CD14-positive monocyte (primary cell): ENCODE measurements at regions not wholly inside any gene's neighbourhood (a gene's known extent, or its start where the extent isn't known, plus 50 kb on each side); places are given as distances from the start of the nearest gene placed in this dataset.

Experiments used
- DNase-seq, 3 donors: peaks; one replicate each; pipeline ENCODE4 v3.0.0-alpha.2; 2011 to 2022
- H2AFZ ChIP-seq: 2 replicates; pipeline ENCODE4 v1.6.0; 2012; ENCODE audit warnings: mild to moderate bottlenecking, low read depth, low read length, inconsistent platforms; ENCODE audit not compliant: insufficient read depth, poor library complexity, severe bottlenecking
- H3K27ac ChIP-seq, 2 donors: 1 replicate in 1 of 2; 2 replicates in 1 of 2; pipeline ENCODE4 v1.5.1; 2012 to 2013; ENCODE audit warnings: low read length in 2 of 2, control low read depth in 1 of 2, inconsistent platforms in 1 of 2, low read depth in 1 of 2, mild to moderate bottlenecking in 1 of 2
- H3K27me3 ChIP-seq, 2 donors: one replicate each; pipeline versions ENCODE4 v1.6.0 to v1.6.1; 2011 to 2013; ENCODE audit warnings: low read length in 2 of 2; ENCODE audit not compliant: control insufficient read depth in 2 of 2, insufficient read depth in 2 of 2
- H3K36me3 ChIP-seq, 2 donors: replicated peaks in 1 of 2; 1 replicate in 1 of 2; 2 replicates in 1 of 2; pipeline versions ENCODE4 v1.5.1 to v1.6.1; 2012 to 2013; ENCODE audit warnings: low read length in 2 of 2, control low read depth in 1 of 2, inconsistent platforms in 1 of 2, mild to moderate bottlenecking in 1 of 2; ENCODE audit not compliant: insufficient read depth in 2 of 2, control insufficient read depth in 1 of 2
- H3K4me1 ChIP-seq, 2 donors: 1 replicate in 1 of 2; 2 replicates in 1 of 2; pipeline versions ENCODE4 v1.5.1 to v1.6.1; 2012 to 2013; ENCODE audit warnings: low read length in 2 of 2, control low read depth in 1 of 2, inconsistent platforms in 1 of 2, mild to moderate bottlenecking in 1 of 2, moderate library complexity in 1 of 2; ENCODE audit not compliant: insufficient read depth in 2 of 2, control insufficient read depth in 1 of 2
- H3K4me2 ChIP-seq: replicated peaks from 2 replicates; pipeline ENCODE3; 2012; ENCODE audit warnings: low read length, moderate library complexity, mild to moderate bottlenecking; ENCODE audit not compliant: poor library complexity, severe bottlenecking; ENCODE audit errors: extremely low read depth
- H3K4me3 ChIP-seq, 3 experiments: fragments of 200-600 bp in 1 of 3; sonication (generic) in 1 of 3; replicated peaks in 1 of 3; 1 replicate in 2 of 3; 2 replicates in 1 of 3; pipeline ENCODE4 v1.5.1; 2011 to 2013; ENCODE audit warnings: low read length in 3 of 3, mild to moderate bottlenecking in 3 of 3, control low read depth in 2 of 3, low read depth in 2 of 3, inconsistent platforms in 1 of 3, moderate library complexity in 1 of 3
- H3K79me2 ChIP-seq: 2 replicates; pipeline ENCODE4 v1.6.0; 2012; ENCODE audit warnings: mild to moderate bottlenecking, control low read depth, inconsistent platforms, low read length, moderate library complexity; ENCODE audit not compliant: insufficient read depth
- H3K9ac ChIP-seq: 2 replicates; pipeline ENCODE4 v1.6.0; 2017; ENCODE audit warnings: low read length, mild to moderate bottlenecking; ENCODE audit not compliant: insufficient read depth, poor library complexity, severe bottlenecking
- H3K9me3 ChIP-seq, 2 donors: replicated peaks in 1 of 2; 1 replicate in 1 of 2; 2 replicates in 1 of 2; pipeline versions ENCODE4 v1.5.1 to v1.6.1; 2012 to 2013; ENCODE audit warnings: low read length in 2 of 2, control low read depth in 1 of 2; ENCODE audit not compliant: control insufficient read depth in 1 of 2, insufficient read depth in 1 of 2
- H4K20me1 ChIP-seq: 2 replicates; pipeline ENCODE4 v1.6.0; 2012; ENCODE audit warnings: mild to moderate bottlenecking, low read length, control low read depth, moderate library complexity; ENCODE audit not compliant: insufficient read depth
- H3K27ac Mint-ChIP-seq, 7 donors: one replicate each; pipeline ENCODE4 v1.8.0; 2020; ENCODE audit warnings: mild to moderate bottlenecking in 7 of 7, mixed read lengths in 7 of 7, moderate library complexity in 6 of 7, inconsistent platforms in 2 of 7
- H3K27me3 Mint-ChIP-seq, 3 donors: one replicate each; pipeline ENCODE4 v1.8.0; 2021 to 2022; ENCODE audit warnings: low read depth in 3 of 3, mild to moderate bottlenecking in 3 of 3, mixed read lengths in 3 of 3, moderate library complexity in 3 of 3, inconsistent platforms in 1 of 3
- H3K36me3 Mint-ChIP-seq, 2 donors: one replicate each; pipeline ENCODE4 v1.8.0; 2020; ENCODE audit warnings: mixed read lengths in 2 of 2, inconsistent platforms in 1 of 2, mild to moderate bottlenecking in 1 of 2
- H3K4me1 Mint-ChIP-seq: one replicate; pipeline ENCODE4 v1.8.0; 2020; ENCODE audit warnings: mild to moderate bottlenecking, mixed read lengths
- H3K4me3 Mint-ChIP-seq, 2 donors: one replicate each; pipeline ENCODE4 v1.8.0; 2020; ENCODE audit warnings: mild to moderate bottlenecking in 2 of 2, mixed read lengths in 2 of 2, moderate library complexity in 1 of 2
- H3K9me3 Mint-ChIP-seq, 7 donors: one replicate each; pipeline ENCODE4 v1.8.0; 2020 to 2022; ENCODE audit warnings: mixed read lengths in 7 of 7, mild to moderate bottlenecking in 6 of 7, moderate library complexity in 6 of 7, inconsistent platforms in 2 of 7
- CTCF ChIP-seq: fragments of 200-600 bp; IDR thresholded peaks from one replicate; pipeline ENCODE4 v1.8.0; 2022; ENCODE audit warnings: antibody characterized with exemption, mild to moderate bottlenecking
- WGBS: methylation state at CpG from one replicate; pipeline ENCODE4 v1.1.5; 2013; ENCODE audit warnings: missing lambda C conversion rate; ENCODE audit not compliant: insufficient coverage; 5-methylcytosine and 5-hydroxymethylcytosine counted together
- intact Hi-C, 2 donors: fragments of 100-400 bp; cut with micrococcal nuclease; formaldehyde crosslinking; loops; one replicate each; pipeline versions ENCODE4 v1.15.0 to v1.15.1; 2023

GRCh38 chr2:575030-575726 is 102.0 kb downstream of the TMEM18 start:
- H3K9me3 ChIP-seq = peaks cover 0 to 17% of the 10 kb centered on the region in 2 donors
- Mint-ChIP-seq H3K27ac (no peak overlapping the region), H3K9me3 (peaks cover 1 to 25% (median 15%) of the 10 kb centered on the region in 7 donors), H3K27me3 (peaks cover under 1 to 3% (median 2%) of the 10 kb centered on the region in 3 donors), H3K4me1 (no peaks in the 10 kb centered on the region), H3K36me3 (no peaks in the 10 kb centered on the region), H3K4me3 (no peak overlapping the region)
- H3K4me3 ChIP-seq = no peak overlapping the region
- H3K79me2 ChIP-seq = no peaks in the 10 kb centered on the region
- no peak overlapping the region for H3K27ac ChIP-seq
- no peaks in the 10 kb centered on the region for H3K36me3 ChIP-seq
- no peak overlapping the region for H3K4me2 ChIP-seq
- no peak for DNase-seq
- H3K9ac ChIP-seq = no peak overlapping the region
- WGBS = 86% methylated on average over 14 of the region's 14 CpGs
- no peaks in the 10 kb centered on the region for H3K27me3 ChIP-seq
- no peak for TF ChIP-seq CTCF
- H2AFZ ChIP-seq = no peak overlapping the region
- H3K4me1 ChIP-seq = no peaks in the 10 kb centered on the region
- intact Hi-C loops = no loop called here
- no peaks in the 10 kb centered on the region for H4K20me1 ChIP-seq

GRCh38 chr2:573805-574392 is 103.3 kb downstream of the TMEM18 start:
- Mint-ChIP-seq H3K27ac (no peak overlapping the region), H3K9me3 (peaks cover 1 to 25% (median 15%) of the 10 kb centered on the region in 7 donors), H3K4me1 (no peaks in the 10 kb centered on the region), H3K36me3 (no peaks in the 10 kb centered on the region), H3K4me3 (no peak overlapping the region), H3K27me3 (peaks cover 2 to 3% (median 2%) of the 10 kb centered on the region in 3 donors)
- Histone ChIP-seq H3K36me3 (no peaks in the 10 kb centered on the region), H3K9ac (no peak overlapping the region), H3K79me2 (no peaks in the 10 kb centered on the region), H3K4me1 (no peaks in the 10 kb centered on the region), H2AFZ (no peak overlapping the region), H3K27ac (no peak overlapping the region), H3K9me3 (peaks cover 0 to 17% of the 10 kb centered on the region in 2 donors), H3K4me3 (no peak overlapping the region), H3K4me2 (no peak overlapping the region), H3K27me3 (no peaks in the 10 kb centered on the region), H4K20me1 (no peaks in the 10 kb centered on the region)
- no peak for DNase-seq
- 67% methylated on average over 2 of the region's 6 CpGs for WGBS
- no peak for TF ChIP-seq CTCF
- intact Hi-C loops = no loop called here
